ENCODE measurements at regions not wholly inside any gene's neighbourhood (a gene's known extent, or its start where the extent isn't known, plus 50 kb on each side); places are given as distances from the start of the nearest gene placed in this dataset.

DNA sequence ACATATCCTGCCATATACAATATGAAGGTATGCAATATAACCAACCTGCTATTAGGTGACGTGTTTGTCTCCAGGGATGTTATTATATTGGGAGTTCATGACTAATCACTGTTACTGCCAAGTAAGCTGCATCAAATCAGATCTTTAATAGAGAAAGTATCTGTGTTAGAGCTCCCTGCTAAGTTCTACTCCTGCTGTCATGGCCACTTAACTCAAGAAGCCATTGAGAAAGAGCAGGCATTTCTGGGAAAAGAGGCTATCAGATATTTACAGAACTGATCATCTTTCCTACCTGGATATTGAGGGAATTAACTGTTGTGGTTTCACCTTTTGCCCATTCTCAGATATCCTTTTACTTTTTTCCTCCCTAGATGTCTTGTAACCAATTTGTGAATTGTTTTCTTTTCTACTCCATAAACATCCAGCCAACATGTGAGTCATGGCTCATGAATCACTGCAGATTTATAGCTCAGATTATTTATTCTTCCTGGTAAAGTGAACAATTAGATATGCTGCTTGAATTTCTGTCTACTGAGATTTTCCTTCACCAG lies 634.8 kb upstream of the FAM174A start:
- FAIRE-seq: no peak
- TF ChIP-seq CBX8 (IDR thresholded peaks at IDR 0.05; ENCODE audit: borderline replicate concordance, low read depth, low read length) (no peak), HDAC2 (IDR thresholded peaks at IDR 0.05; ENCODE audit: borderline replicate concordance in 1 of 2, low read depth in 2 of 2, low read length in 2 of 2) (no peak), KDM4A (IDR thresholded peaks at IDR 0.05; ENCODE audit: low read depth, low read length, severe bottlenecking) (no peak), CREB1 (IDR thresholded peaks at IDR 0.05) (no peak), NRF1 (IDR thresholded peaks at IDR 0.05; ENCODE audit: low read depth, low read length) (no peak), TAF7 (optimal IDR thresholded peaks at IDR 0.05; ENCODE audit: borderline replicate concordance, low read depth, low read length) (no peak), ZNF274 (IDR thresholded peaks at IDR 0.05; ENCODE audit: borderline replicate concordance, extremely low read depth, low read length) (no peak), CHD2 (IDR thresholded peaks at IDR 0.05; ENCODE audit: low read length) (no peak), EGR1 (IDR thresholded peaks at IDR 0.05; ENCODE audit: borderline replicate concordance, low read depth, low read length) (no peak), GABPA (IDR thresholded peaks at IDR 0.05; ENCODE audit: borderline replicate concordance, insufficient read depth, low read length) (no peak), CTBP2 (IDR thresholded peaks at IDR 0.05; ENCODE audit: borderline replicate concordance, insufficient read depth, insufficient read length, low read length) (no peak), EP300 (IDR thresholded peaks at IDR 0.05; ENCODE audit: borderline replicate concordance in 1 of 2, low read depth in 2 of 2, low read length in 2 of 2) (no peak)
- TF ChIP-seq, protein P1, sequence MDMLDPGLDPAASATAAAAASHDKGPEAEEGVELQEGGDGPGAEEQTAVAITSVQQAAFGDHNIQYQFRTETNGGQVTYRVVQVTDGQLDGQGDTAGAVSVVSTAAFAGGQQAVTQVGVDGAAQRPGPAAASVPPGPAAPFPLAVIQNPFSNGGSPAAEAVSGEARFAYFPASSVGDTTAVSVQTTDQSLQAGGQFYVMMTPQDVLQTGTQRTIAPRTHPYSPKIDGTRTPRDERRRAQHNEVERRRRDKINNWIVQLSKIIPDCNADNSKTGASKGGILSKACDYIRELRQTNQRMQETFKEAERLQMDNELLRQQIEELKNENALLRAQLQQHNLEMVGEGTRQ (IDR thresholded peaks at IDR 0.05; ENCODE audit: low read length): no peak

More for the DNA sequence above, 634.8 kb upstream of the FAM174A start:
- Histone ChIP-seq H4K8ac (ENCODE audit: extremely low read depth, insufficient read depth, low read length) (no peak overlapping the region), H2BK20ac (ENCODE audit: low read length) (no peak overlapping the region), H2BK5ac (ENCODE audit: low read depth, low read length) (no peak overlapping the region), H3K79me2 (ENCODE audit: control insufficient read depth in 1 of 2, insufficient read depth in 2 of 2, low read length in 2 of 2) (no peaks in the 10 kb centered on the region), H3K14ac (ENCODE audit: insufficient read length) (no peak overlapping the region), H3K36me3 (ENCODE audit: control insufficient read depth in 2 of 4, insufficient read depth in 4 of 4, low read length in 3 of 4) (no peaks in the 10 kb centered on the region), H3K9ac (replicated peaks in 1 of 4; ENCODE audit: extremely low read depth in 1 of 4, low read depth in 3 of 4, low read length in 3 of 4) (no peak overlapping the region), H2BK15ac (ENCODE audit: low read length) (no peak overlapping the region), H3K9me3 (ENCODE audit: insufficient read depth in 2 of 2, low read depth in 1 of 2, low read length in 1 of 2) (no peaks in the 10 kb centered on the region), H2AK5ac (ENCODE audit: low read depth, low read length) (no peak overlapping the region), H3K27me3 (replicated peaks in 1 of 4; ENCODE audit: control insufficient read depth in 3 of 4, extremely low read depth in 1 of 4, insufficient read depth in 3 of 4, low read length in 3 of 4) (no peaks in the 10 kb centered on the region), H3K79me1 (ENCODE audit: low read depth, low read length) (no peaks in the 10 kb centered on the region), H3K56ac (replicated peaks; ENCODE audit: insufficient read length, low read depth, low read length) (no peak overlapping the region), H4K5ac (ENCODE audit: insufficient read length, low read depth, low read length) (no peak overlapping the region), H2AFZ (ENCODE audit: low read length) (no peak overlapping the region), H3K4ac (replicated peaks; ENCODE audit: insufficient read length, low read depth, low read length) (no peak overlapping the region), H3K4me1 (replicated peaks in 1 of 4; ENCODE audit: control insufficient read depth in 3 of 4, insufficient read depth in 4 of 4, low read length in 3 of 4) (no peaks in the 10 kb centered on the region), H3K23me2 (ENCODE audit: low read depth, low read length) (no peaks in the 10 kb centered on the region), H4K20me1 (replicated peaks in 1 of 2; ENCODE audit: control insufficient read depth in 1 of 2, insufficient read depth in 2 of 2, low read length in 2 of 2) (no peaks in the 10 kb centered on the region), H3K4me2 (ENCODE audit: insufficient read depth in 1 of 2, low read depth in 2 of 2, low read length in 2 of 2) (no peak overlapping the region), H3K27ac (ENCODE audit: low read depth, low read length) (no peak overlapping the region), H3K18ac (ENCODE audit: extremely low read depth, low read length) (no peak overlapping the region), H3K4me3 (ENCODE audit: extremely low read depth in 1 of 4, insufficient read depth in 2 of 4, low read depth in 3 of 4, low read length in 4 of 4) (no peak overlapping the region), H3K23ac (ENCODE audit: insufficient read length) (no peak overlapping the region), H2BK12ac (ENCODE audit: low read depth, low read length) (no peak overlapping the region), H4K91ac (replicated peaks; ENCODE audit: insufficient read length, low read length) (no peak overlapping the region), H2BK120ac (replicated peaks; ENCODE audit: low read depth, low read length) (no peak overlapping the region)
- POLR2A ChIA-PET (ENCODE audit: partially characterized antibody): no interaction called here
- WGBS, 2 experiments (ENCODE audit: extremely low coverage in 1 of 2, insufficient coverage in 1 of 2, insufficient read length in 1 of 2, insufficient replicate concordance in 2 of 2, low coverage in 1 of 2, low lambda C conversion rate in 2 of 2, missing lambda C conversion rate in 1 of 2): 93% methylated on average over 1 of the region's 1 CpG; no CpG with 5 or more reads in 1 of the 2 experiments
- DNase-seq (ENCODE audit: low read depth in 1 of 2, low spot score in 2 of 2): no peak
- CTCF ChIA-PET (ENCODE audit: partially characterized antibody): no interaction called here

All from H1 (cell line).